IPS-20b (cell line): ENCODE measurements at regions not wholly inside any gene's neighbourhood (a gene's known extent, or its start where the extent isn't known, plus 50 kb on each side); places are given as distances from the start of the nearest gene placed in this dataset.

Source experiments
- H3K27ac ChIP-seq: one replicate; pipeline ENCODE4 v1.5.1; 2013; ENCODE audit warnings: low read length
- H3K27me3 ChIP-seq: 2 replicates; pipeline ENCODE4 v1.6.1; 2013; ENCODE audit warnings: mild to moderate bottlenecking, low read length, inconsistent platforms; ENCODE audit not compliant: insufficient read depth
- H3K36me3 ChIP-seq: 2 replicates; pipeline ENCODE4 v1.6.1; 2013; ENCODE audit warnings: low read depth, mild to moderate bottlenecking, inconsistent platforms, low read length, moderate library complexity; ENCODE audit not compliant: insufficient read depth
- H3K4me1 ChIP-seq: 2 replicates; pipeline ENCODE4 v1.6.1; 2013; ENCODE audit warnings: mild to moderate bottlenecking, control low read depth, inconsistent platforms, low read length, moderate library complexity; ENCODE audit not compliant: insufficient read depth
- H3K4me3 ChIP-seq: 2 replicates; pipeline ENCODE4 v1.5.1; 2013; ENCODE audit warnings: mild to moderate bottlenecking, low read length, inconsistent platforms
- H3K9ac ChIP-seq: 2 replicates; pipeline ENCODE4 v1.6.1; 2013; ENCODE audit warnings: low read depth, mild to moderate bottlenecking, inconsistent platforms, low read length, moderate library complexity
- H3K9me3 ChIP-seq: 2 replicates; pipeline ENCODE4 v1.6.1; 2013; ENCODE audit warnings: mild to moderate bottlenecking, low read depth, low read length, inconsistent platforms; ENCODE audit not compliant: insufficient read depth

DNA sequence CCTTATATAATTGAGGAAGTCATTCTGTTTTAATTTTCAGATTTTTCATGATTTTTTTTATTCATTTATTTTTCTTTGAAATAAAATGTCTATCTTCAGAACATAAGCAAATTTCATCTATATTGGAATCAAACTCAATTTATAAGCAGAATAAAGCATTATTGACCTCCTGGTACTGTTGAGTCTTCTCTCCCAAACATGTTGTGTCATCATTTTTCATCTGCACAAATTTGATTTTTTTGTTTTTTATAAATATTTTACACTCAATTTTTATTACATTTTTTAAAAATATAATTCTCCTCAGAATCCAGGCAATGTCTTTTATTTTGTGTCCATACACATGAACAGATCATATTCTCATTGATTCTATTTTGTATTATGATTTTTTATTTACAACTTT is 2363.9 kb downstream of the TP53TG3F start:
- peaks cover 78% of the 10 kb centered on the region for H3K9me3 ChIP-seq
- no peak overlapping the region for H3K27ac ChIP-seq
- H3K36me3 ChIP-seq, result no peaks in the 10 kb centered on the region
- no peak overlapping the region for H3K4me3 ChIP-seq
- H3K9ac ChIP-seq, result no peak overlapping the region
- no peaks in the 10 kb centered on the region for H3K4me1 ChIP-seq
- H3K27me3 ChIP-seq, result no peaks in the 10 kb centered on the region

GRCh38 chr16:35841632-35842031 is 2382.2 kb downstream of the TP53TG3F start:
- Histone ChIP-seq H3K27me3 (no peaks in the 10 kb centered on the region), H3K9ac (no peak overlapping the region), H3K9me3 (peaks cover 90% of the 10 kb centered on the region), H3K4me1 (no peaks in the 10 kb centered on the region), H3K36me3 (no peaks in the 10 kb centered on the region), H3K4me3 (no peak overlapping the region), H3K27ac (no peak overlapping the region)

DNA sequence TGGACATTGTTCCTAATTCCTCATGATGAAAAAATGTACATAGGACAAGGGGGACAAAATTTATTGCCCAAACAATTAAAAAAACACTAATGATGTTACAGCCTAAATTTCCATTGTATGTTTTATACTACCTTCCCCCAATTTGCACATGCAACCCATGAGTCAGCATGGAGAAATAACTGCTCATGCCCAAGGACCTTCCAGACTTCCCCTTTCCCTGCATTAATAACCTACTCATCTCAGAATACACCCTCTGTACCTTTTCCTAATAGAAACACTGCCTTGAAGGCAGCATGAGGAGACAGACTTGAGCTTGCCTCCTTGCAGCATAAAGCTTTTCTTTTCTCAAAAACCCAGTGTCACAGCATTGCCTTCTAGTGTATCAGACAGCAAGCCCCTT is 2402.8 kb downstream of the TP53TG3F start:
- H3K9me3 ChIP-seq, result peaks cover 88% of the 10 kb centered on the region

DNA sequence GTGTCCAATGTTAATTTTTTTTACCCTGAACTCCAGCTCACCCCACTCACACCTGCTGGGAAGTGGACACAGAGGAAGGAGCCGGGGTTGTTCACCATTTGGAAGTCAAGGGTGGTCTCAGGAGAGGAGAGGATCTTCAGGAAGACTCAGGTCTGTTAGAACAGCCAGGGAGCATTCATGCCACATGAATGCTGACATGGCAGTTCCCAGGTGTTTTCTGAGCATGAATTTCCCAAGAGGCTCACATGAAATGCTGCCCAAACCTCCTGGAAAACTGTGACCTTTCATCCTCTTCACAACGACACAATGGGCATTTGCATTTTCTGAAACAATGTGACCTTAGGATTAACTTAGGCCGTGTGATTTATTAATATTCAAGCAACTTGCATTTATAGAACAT is 2409.2 kb downstream of the TP53TG3F start:
- H3K27ac ChIP-seq, result no peak overlapping the region
- H3K9me3 ChIP-seq, result peaks cover 94% of the 10 kb centered on the region
- no peaks in the 10 kb centered on the region for H3K27me3 ChIP-seq
- H3K9ac ChIP-seq, result no peak overlapping the region
- no peak overlapping the region for H3K4me3 ChIP-seq
- no peaks in the 10 kb centered on the region for H3K4me1 ChIP-seq
- no peaks in the 10 kb centered on the region for H3K36me3 ChIP-seq

More for the DNA sequence above, 2402.8 kb downstream of the TP53TG3F start:
- no peaks in the 10 kb centered on the region for H3K36me3 ChIP-seq
- no peak overlapping the region for H3K27ac ChIP-seq
- H3K4me3 ChIP-seq, result no peak overlapping the region
- no peak overlapping the region for H3K9ac ChIP-seq
- H3K4me1 ChIP-seq, result no peaks in the 10 kb centered on the region
- no peaks in the 10 kb centered on the region for H3K27me3 ChIP-seq

- Histone ChIP-seq H3K4me3 (no peak overlapping the region), H3K36me3 (no peaks in the 10 kb centered on the region), H3K9me3 (peaks cover 79% of the 10 kb centered on the region)
These were observed 2414.1 kb downstream of the TP53TG3F start for GRCh38 chr16:35873472-35873871.

GRCh38 chr16:35881654-35882053 is 2422.2 kb downstream of the TP53TG3F start:
- Histone ChIP-seq H3K9me3 (peaks cover 93% of the 10 kb centered on the region), H3K36me3 (no peaks in the 10 kb centered on the region), H3K9ac (no peak overlapping the region), H3K27ac (no peak overlapping the region), H3K4me1 (no peaks in the 10 kb centered on the region), H3K4me3 (no peak overlapping the region), H3K27me3 (no peaks in the 10 kb centered on the region)

More at GRCh38 chr16:35873472-35873871, 2414.1 kb downstream of the TP53TG3F start:
- Histone ChIP-seq H3K27me3 (no peaks in the 10 kb centered on the region), H3K4me1 (no peaks in the 10 kb centered on the region), H3K27ac (no peak overlapping the region), H3K9ac (no peak overlapping the region)

- no peaks in the 10 kb centered on the region for H3K4me1 ChIP-seq
- H3K9me3 ChIP-seq, result peaks cover 99% of the 10 kb centered on the region
These were observed 2447.0 kb downstream of the TP53TG3F start for GRCh38 chr16:35906440-35906839.

DNA sequence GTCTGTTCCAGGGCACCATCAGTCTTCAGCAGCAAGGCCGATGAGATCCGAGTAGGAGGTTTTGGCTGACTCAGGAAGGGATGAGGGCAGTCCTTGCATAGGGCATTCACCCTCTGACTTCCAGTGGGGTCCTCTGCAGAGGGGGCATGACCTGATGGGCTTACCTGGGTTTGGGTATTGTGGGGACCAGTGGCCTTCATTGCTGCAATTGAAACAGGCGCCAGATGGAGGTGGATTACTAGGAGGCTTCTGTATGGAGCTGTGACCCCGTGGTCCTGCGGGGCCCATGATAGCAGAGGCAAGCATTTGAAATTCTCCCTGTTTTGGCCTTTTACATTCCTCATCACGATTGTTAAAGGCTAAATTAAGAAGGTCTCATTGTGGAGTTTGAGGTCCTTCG is 2448.7 kb downstream of the TP53TG3F start:
- Histone ChIP-seq H3K9me3 (peaks cover 99% of the 10 kb centered on the region), H3K4me3 (no peak overlapping the region), H3K9ac (no peak overlapping the region), H3K4me1 (no peaks in the 10 kb centered on the region), H3K27me3 (no peaks in the 10 kb centered on the region), H3K36me3 (no peaks in the 10 kb centered on the region), H3K27ac (no peak overlapping the region)

More at GRCh38 chr16:35906440-35906839, 2447.0 kb downstream of the TP53TG3F start:
- Histone ChIP-seq H3K4me3 (no peak overlapping the region; the same call in 1 of the 2 replicates), H3K9ac (no peak overlapping the region), H3K36me3 (no peaks in the 10 kb centered on the region), H3K27me3 (no peaks in the 10 kb centered on the region), H3K27ac (no peak overlapping the region)

GRCh38 chr16:35908942-35909341 is 2449.5 kb downstream of the TP53TG3F start:
- H3K9ac ChIP-seq, result no peak overlapping the region
- no peaks in the 10 kb centered on the region for H3K36me3 ChIP-seq
- H3K4me3 ChIP-seq, result no peak overlapping the region
- peaks cover 99% of the 10 kb centered on the region for H3K9me3 ChIP-seq
- H3K27me3 ChIP-seq, result no peaks in the 10 kb centered on the region
- no peak overlapping the region for H3K27ac ChIP-seq
- H3K4me1 ChIP-seq, result no peaks in the 10 kb centered on the region

DNA sequence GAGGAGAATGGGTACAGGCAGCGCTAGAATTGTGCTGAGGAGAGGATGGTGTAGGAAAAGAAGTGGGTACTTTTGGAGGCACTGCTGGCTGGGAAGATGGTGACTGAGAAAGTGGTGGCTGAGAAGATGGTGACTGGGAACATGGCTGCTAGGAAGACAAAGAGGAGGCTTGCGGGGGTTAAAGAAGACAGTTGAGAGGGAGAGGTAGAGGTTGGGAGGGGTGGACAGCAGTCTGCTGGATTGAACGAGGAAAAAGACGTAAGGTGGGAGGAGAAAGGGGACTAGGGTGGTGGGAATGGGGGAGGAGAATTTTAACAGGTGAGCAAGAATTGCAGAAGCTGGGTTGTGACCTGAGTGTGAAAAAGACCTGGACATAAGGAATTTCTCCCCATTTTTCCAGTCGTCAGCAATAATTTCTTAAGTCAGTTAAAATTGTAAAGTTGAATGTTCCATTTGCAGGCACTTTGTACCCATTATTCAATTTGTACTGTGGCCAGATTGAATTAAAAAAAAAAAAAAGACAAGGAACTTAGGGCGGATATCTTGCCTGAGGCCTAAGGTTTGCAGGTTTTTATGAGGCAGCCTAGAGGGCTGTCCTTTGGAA is 2450.0 kb downstream of the TP53TG3F start:
- Histone ChIP-seq H3K27me3 (no peaks in the 10 kb centered on the region), H3K4me1 (no peaks in the 10 kb centered on the region), H3K9ac (no peak overlapping the region), H3K27ac (no peak overlapping the region), H3K4me3 (no peak overlapping the region), H3K9me3 (peaks cover 99% of the 10 kb centered on the region), H3K36me3 (no peaks in the 10 kb centered on the region)

GRCh38 chr16:35910409-35910808 is 2451.0 kb downstream of the TP53TG3F start:
- H3K4me1 ChIP-seq, result no peaks in the 10 kb centered on the region
- H3K27ac ChIP-seq, result no peak overlapping the region
- H3K4me3 ChIP-seq, result no peak overlapping the region
- no peak overlapping the region for H3K9ac ChIP-seq
- no peaks in the 10 kb centered on the region for H3K27me3 ChIP-seq
- H3K36me3 ChIP-seq, result no peaks in the 10 kb centered on the region
- H3K9me3 ChIP-seq, result peaks cover 99% of the 10 kb centered on the region

DNA sequence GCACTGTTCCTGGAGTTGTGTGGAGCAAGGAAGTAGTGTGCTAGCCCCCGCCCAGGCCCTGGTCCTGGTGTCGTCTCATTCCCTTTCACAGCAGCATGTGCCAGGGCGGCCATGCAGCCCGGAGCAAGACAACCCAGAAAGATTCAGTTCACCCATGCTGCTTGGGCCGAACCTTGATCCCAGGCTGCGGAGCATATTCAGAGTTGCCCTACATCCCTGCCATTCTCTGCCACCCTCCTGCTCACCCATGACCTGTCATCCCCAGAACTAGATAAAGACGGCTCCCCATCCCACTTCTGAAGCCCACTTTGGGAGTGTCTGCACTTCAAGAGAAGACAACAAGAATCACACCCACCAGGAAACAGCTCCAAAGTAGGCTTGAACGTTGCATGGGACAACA is 2452.5 kb downstream of the TP53TG3F start:
- H3K9ac ChIP-seq, result no peak overlapping the region
- no peaks in the 10 kb centered on the region for H3K4me1 ChIP-seq
- H3K27ac ChIP-seq, result no peak overlapping the region
- no peak overlapping the region for H3K4me3 ChIP-seq
- peaks cover 99% of the 10 kb centered on the region for H3K9me3 ChIP-seq
- no peaks in the 10 kb centered on the region for H3K27me3 ChIP-seq
- no peaks in the 10 kb centered on the region for H3K36me3 ChIP-seq
